Glomerular endothelial cell (primary cell): ENCODE measurements at regions not wholly inside any gene's neighbourhood (a gene's known extent, or its start where the extent isn't known, plus 50 kb on each side); places are given as distances from the start of the nearest gene placed in this dataset.
"Not testable (repeated sequence)": the region's sequence is repeated elsewhere in the genome, so short reads cannot be mapped to it uniquely, and the experiment has no call there.

Source experiments
- DNase-seq: peaks from one replicate; pipeline ENCODE4 v3.0.0-alpha.2; 2011; ENCODE audit warnings: low read depth, low spot score; ENCODE audit errors: extremely low read depth

- DNase-seq = no peak
These were observed 550.3 kb downstream of the SUCLG1 start for GRCh38 chr2:83908750-83909149.

GRCh38 chr2:83901317-83901716 is 557.8 kb downstream of the SUCLG1 start:
- DNase-seq = no peak

DNA sequence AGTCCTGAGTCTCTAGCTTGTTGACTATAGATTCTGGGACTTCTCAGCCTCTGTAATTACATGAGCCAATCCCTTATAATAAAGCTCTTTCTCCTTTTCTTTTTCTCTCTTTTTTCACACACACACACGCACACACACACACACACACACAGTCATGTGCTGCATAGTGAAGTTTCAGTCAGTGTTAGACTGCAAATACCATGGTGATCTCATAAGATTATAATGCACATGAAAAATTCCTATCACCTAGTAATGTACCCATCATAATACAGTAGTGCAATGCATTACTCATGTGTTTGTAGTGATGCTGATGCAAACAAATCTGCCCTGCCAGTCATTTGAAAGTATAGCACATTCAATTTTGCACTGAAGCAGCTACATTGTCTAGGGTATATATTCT is 558.2 kb downstream of the SUCLG1 start:
- no peak for DNase-seq

- DNase-seq = no peak
These were observed 559.8 kb downstream of the SUCLG1 start for GRCh38 chr2:83899271-83899670.

- DNase-seq = no peak
These were observed 564.1 kb downstream of the SUCLG1 start for GRCh38 chr2:83894976-83895375.

GRCh38 chr2:83887757-83888156 is 571.3 kb downstream of the SUCLG1 start:
- no peak for DNase-seq

DNA sequence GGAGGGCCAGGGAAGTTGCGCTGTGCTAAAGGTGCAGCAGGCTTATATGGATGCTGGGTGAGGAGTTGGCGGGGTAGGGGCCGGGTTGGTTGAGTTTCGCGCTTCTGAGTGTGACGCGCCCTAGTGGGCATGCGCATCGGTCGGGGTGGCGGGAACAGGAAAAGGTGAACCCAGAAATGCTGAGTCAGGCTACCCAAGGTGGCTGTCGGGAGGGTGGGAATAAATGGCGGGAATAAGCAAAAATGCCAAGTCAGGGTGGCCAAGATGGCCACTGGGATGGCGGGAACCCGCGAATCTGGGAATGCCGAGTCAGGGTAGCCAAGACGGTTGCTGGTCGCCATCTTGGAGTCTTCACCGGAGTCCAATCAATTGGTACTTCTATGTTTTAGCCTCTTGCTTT is 580.0 kb downstream of the SUCLG1 start:
- DNase-seq = no peak

- DNase-seq = not testable (repeated sequence)
These were observed 581.8 kb downstream of the SUCLG1 start for GRCh38 chr2:83877261-83877660.

GRCh38 chr2:83874712-83875430 is 584.2 kb downstream of the SUCLG1 start:
- DNase-seq = no peak

- DNase-seq = no peak
These were observed 585.0 kb downstream of the SUCLG1 start for GRCh38 chr2:83874066-83874465.

- DNase-seq = no peak
These were observed 586.0 kb downstream of the SUCLG1 start for GRCh38 chr2:83873110-83873509.

DNA sequence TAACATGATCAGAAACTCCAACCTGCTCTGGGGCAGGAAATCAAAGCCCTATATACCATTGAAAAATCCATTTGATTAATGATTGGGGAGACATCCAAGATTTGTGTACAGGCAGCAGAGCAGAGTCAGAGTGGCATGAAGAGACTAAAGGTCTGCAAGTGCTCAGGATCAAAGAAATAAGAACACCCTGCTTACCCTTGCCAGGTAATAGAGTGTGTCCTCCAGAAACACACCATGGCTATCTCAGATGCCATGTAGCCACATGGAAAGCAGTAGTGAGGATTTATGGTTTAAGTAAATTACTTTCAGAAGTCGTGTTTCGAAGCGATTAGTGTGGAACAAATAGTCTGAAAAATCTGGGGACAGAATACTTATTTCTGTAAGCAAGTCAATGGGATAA is 592.9 kb downstream of the SUCLG1 start:
- no peak for DNase-seq

DNA sequence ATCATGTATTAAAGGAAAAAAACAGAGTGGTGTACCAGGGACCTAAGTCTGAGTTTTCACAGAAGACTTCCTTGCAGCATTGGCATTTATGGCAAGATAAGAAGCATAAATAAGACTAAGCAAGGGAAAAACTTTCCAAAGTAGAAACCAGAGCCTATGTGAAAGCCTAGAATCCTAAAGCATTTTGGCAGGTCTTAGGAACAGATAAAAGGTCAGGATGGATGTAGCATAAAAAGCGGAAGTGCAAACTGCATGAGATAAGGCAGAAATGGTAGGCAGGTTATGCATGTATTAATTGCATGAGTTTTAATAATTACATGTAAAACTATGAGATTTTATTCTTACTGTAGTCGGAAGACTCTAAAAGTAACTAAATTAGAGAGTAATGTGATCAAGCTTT is 596.5 kb downstream of the SUCLG1 start:
- no peak for DNase-seq

DNA sequence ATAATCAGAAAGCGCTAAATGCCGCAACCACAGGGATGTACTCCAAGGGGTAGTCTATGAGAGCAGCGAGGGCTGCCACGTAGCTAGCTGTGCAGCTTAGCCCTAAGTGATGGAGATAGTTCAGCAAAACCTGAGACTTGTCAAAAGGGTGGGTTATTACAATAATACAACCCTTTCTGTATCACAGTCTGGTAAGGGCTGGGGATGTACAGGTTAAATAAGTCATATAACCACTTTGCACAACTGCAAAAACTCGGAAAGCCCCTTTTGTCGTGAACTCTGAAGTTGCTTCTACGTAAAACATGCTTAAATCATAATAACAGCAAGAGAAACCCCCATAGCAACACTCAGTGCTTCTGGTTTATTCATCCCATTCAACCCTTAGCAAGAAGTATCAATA is 598.8 kb downstream of the SUCLG1 start:
- no peak for DNase-seq

DNA sequence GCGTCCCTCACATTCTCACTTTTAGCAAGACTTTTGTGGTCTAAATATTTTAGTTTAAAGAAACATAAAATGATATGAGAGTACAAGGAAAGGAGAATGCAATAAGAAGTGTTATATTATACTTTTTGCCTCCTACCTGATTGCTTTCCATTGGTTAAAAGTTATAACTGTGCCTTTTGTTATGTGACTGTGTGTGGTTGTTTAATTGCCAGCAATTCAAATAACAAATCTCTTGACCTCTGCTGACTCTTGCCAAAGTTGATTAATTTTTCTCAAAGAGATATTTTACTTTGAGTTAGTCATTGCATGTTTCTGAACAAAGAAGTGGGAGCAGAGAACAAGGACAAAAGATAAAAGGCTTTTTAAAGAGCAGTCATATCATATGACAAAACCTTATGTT is 599.5 kb downstream of the SUCLG1 start:
- DNase-seq = no peak

DNA sequence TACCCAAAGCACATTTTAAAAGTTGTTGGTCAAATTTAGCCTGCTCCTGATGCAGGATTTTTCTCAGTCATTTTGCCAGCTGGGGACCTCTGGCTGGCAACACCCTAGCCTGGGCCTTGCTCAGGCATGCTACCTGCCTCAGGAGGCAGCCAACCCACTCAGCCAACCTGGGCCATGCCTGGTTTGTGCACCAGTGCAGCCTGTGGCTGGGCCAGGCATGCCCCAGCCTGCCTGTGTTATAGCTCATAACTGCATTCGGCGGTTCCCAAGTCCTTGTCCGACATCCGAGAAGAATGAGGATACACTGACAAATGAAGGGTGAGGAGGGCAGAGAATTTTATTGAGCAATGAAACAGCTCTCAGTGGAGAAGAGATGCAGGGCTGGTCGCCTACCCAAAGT is 608.0 kb downstream of the SUCLG1 start:
- DNase-seq = no peak

DNA sequence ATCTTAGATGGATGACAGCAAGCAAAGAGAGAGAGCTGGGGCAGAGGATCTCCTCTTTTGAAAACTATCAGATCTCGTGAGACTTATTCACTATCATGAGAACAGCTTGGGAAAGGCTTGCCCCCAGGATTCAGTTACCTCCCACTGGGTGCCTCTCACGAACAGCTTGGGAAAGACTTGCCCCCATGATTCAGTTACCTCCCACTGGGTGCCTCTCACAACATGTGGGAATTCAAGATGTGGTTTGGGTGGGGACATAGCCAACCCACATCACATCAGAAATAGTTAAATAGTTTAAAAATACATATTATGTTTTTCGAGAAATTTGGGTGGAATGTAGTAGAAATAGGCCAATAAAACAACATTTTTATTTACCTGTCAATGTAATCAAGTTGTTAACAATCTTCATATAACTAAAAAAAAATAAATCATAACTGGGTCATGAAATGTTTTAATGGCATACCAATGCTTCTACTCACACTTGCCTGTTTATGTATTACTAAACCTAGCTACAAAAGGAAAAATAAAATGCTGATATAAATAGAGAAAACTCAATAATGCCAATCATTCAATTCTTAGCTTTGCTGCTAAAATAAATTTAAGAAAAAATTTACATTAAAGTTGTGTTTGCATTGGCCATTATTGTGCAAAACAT is 608.9 kb downstream of the SUCLG1 start:
- no peak for DNase-seq

DNA sequence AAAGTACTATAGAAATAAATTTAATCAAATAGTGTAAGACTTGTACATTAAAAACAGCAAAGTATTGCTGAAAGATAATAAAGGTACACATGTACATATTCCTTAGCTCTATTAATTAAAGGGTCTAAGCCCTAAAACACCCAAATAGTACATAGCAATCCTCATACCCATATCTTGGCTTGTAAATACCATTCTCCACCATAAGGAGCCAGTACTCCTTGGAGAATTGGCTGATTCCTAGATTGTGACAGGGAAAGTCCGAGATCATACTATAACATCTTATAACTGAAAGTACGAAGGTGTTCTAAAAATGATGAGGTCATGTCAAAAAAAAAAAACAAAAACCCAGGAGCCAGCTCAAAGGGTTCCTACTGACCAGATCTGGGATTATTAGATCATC is 614.6 kb downstream of the SUCLG1 start:
- DNase-seq = no peak

DNA sequence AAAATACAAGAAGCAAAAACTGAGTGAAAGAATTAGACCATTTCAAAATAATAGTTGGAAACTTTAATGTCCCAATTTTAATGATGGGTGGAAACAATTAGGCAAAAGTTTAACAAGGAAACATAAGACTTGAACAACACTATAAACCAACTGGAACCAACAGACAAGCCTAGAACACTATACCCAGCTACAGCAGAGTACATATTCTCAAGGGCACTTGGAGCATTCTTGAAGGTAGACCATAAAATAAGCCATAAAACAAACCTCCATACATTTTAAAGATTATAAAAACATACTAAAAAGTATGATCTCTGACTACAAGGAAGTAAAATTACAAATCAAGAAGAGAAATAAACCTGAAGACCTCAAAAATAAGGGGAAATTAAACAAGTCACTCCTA is 616.7 kb downstream of the SUCLG1 start:
- no peak for DNase-seq

- no peak for DNase-seq
These were observed 621.3 kb downstream of the SUCLG1 start for GRCh38 chr2:83837823-83838222.

DNA sequence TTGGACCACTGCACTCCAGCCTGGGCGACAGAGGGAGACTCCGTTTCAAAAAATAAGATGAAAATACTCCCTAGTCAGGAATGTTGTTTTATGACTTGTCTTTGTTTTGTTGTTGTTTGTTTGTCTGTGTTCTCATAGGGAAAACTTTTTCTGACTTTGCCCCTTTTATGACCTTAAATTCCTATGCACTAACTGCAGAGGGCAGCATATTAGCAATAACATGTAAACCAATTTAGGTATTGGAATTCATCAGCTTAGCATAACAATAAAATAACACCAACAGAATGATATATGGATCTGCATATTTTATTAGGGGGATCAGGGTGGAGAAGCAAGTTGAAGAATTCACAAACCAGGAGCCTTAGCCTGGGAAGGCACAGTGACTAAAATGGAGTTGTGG is 631.5 kb downstream of the SUCLG1 start:
- no peak for DNase-seq

DNA sequence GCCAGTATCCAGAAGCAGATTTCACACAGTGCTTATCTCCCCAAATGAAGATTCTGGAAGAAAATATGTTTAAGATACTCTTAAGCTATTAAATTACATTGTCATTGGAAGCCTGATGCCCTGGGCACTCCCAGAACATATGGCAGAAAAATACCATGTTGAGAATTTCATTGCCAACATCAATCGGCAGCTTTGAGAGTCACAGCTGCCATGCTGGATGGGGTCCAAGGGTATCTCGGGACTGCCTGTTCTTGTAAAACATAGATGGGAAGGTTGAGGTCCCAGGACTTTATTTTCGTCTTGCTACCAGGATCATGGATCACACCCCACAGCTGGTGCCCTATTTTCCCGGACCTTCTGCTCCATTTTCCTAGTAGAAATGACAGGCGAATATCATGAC is 632.5 kb downstream of the SUCLG1 start:
- no peak for DNase-seq

- DNase-seq = no peak
These were observed 635.9 kb downstream of the SUCLG1 start for GRCh38 chr2:83823229-83823628.
